Naive B cell (primary cell): ENCODE measurements at regions not wholly inside any gene's neighbourhood (a gene's known extent, or its start where the extent isn't known, plus 50 kb on each side); places are given as distances from the start of the nearest gene placed in this dataset.
"Not testable (repeated sequence)": the region's sequence is repeated elsewhere in the genome, so short reads cannot be mapped to it uniquely, and the experiment has no call there.

Experiments
- ATAC-seq, 2 donors: fragments of 150-1000 bp; cut with Tn5 transposase; 2 replicates each; pipeline ENCODE4 v1.10.0; 2021; ENCODE audit warnings: low read depth in 2 of 2, mild to moderate bottlenecking in 2 of 2, moderate library complexity in 2 of 2
- DNase-seq: peaks from one replicate; pipeline ENCODE4 v3.0.0; 2022
- H3K27ac Mint-ChIP-seq, 6 donors: one replicate each; pipeline ENCODE4 v1.8.0; 2020 to 2022; ENCODE audit warnings: mild to moderate bottlenecking in 6 of 6, mixed read lengths in 6 of 6, moderate library complexity in 5 of 6, inconsistent platforms in 2 of 6
- H3K27me3 Mint-ChIP-seq, 3 donors: one replicate each; pipeline ENCODE4 v1.8.0; 2021 to 2022; ENCODE audit warnings: mixed read lengths in 3 of 3, mild to moderate bottlenecking in 1 of 3
- H3K36me3 Mint-ChIP-seq, 2 donors: one replicate each; pipeline ENCODE4 v1.8.0; 2020 to 2022; ENCODE audit warnings: mixed read lengths in 2 of 2, inconsistent platforms in 1 of 2, mild to moderate bottlenecking in 1 of 2
- H3K4me1 Mint-ChIP-seq, 3 donors: one replicate each; pipeline ENCODE4 v1.8.0; 2020 to 2022; ENCODE audit warnings: mixed read lengths in 3 of 3, inconsistent platforms in 1 of 3, mild to moderate bottlenecking in 1 of 3, moderate library complexity in 1 of 3
- H3K4me3 Mint-ChIP-seq, 8 donors: one replicate each; pipeline ENCODE4 v1.8.0; 2020 to 2022; ENCODE audit warnings: mild to moderate bottlenecking in 8 of 8, mixed read lengths in 8 of 8, moderate library complexity in 8 of 8, inconsistent platforms in 2 of 8
- H3K9me3 Mint-ChIP-seq, 7 donors: one replicate each; pipeline ENCODE4 v1.8.0; 2020 to 2022; ENCODE audit warnings: mixed read lengths in 7 of 7, mild to moderate bottlenecking in 5 of 7, inconsistent platforms in 2 of 7, moderate library complexity in 1 of 7

GRCh38 chr15:31649634-31650033 is 323.0 kb downstream of the KLF13 start:
- not testable (repeated sequence) for H3K27ac Mint-ChIP-seq, ATAC-seq, H3K4me3 Mint-ChIP-seq, DNase-seq, H3K4me1 Mint-ChIP-seq, H3K36me3 Mint-ChIP-seq, H3K9me3 Mint-ChIP-seq
- H3K27me3 Mint-ChIP-seq, result peaks cover 14 to 35% (median 35%) of the 10 kb centered on the region in 3 donors

DNA sequence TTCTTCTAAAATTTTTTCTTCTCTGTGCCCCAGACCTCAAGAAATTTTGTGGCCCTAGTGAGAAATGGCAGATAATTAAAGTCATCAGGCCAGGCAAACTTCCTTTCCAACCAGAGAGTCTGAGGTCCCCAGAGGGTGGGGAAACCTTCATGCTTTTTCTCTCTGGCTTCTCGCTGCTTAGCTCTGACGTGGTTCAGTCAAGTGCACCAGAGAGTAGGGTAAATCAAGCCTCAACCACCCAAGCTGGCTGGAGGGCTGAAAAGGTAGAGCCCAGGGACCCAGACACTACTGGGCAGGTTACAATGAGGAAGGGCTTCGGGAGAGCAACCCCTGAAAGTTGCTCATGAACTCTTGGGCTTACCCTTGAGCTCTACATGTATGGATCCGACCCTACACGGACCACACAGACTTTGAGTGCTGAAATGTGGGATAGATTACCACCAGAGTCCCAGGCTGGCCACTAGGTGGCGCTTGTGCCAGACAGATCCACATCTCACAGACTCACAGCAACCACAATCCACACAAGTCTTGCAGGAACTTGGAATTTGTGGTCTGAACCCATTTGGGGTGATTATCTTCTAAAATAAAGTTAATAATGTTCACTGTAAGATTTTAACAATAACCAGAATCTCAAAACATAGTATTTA is 323.5 kb downstream of the KLF13 start:
- DNase-seq, result peak; percentile 17
- not testable (repeated sequence) for ATAC-seq, H3K27ac Mint-ChIP-seq

DNA sequence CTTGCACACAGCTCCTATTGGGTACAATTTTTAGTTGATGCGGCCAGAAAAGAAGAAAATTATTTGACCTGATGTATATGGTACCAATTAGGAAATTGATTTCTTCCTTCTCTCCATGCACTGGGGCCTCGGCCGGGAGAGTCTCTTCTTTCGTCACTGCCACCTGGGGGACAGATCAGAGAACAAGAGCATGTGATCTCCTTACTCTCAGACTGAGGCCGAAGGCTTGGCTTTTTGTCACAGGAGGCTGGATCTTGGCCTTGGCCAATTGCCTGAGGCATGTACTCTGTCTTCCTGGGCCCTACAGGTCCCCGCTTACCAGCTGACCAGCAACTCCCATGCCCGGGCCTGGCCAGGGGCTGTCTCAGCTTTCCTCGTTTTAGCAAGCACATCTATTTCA is 330.3 kb downstream of the KLF13 start:
- not testable (repeated sequence) for H3K9me3 Mint-ChIP-seq, H3K27ac Mint-ChIP-seq, H3K36me3 Mint-ChIP-seq, H3K4me1 Mint-ChIP-seq, DNase-seq, ATAC-seq
- H3K27me3 Mint-ChIP-seq, result peaks cover 0 to 20% (median 0%) of the 10 kb centered on the region in 3 donors
- H3K4me3 Mint-ChIP-seq, result peak overlapping the region in 1 of 8 donors; percentile 66

More for the DNA sequence above, 323.5 kb downstream of the KLF13 start:
- not testable (repeated sequence) for H3K36me3 Mint-ChIP-seq, H3K9me3 Mint-ChIP-seq, H3K4me1 Mint-ChIP-seq, H3K4me3 Mint-ChIP-seq
- H3K27me3 Mint-ChIP-seq, result peaks cover 14 to 31% (median 30%) of the 10 kb centered on the region in 3 donors

DNA sequence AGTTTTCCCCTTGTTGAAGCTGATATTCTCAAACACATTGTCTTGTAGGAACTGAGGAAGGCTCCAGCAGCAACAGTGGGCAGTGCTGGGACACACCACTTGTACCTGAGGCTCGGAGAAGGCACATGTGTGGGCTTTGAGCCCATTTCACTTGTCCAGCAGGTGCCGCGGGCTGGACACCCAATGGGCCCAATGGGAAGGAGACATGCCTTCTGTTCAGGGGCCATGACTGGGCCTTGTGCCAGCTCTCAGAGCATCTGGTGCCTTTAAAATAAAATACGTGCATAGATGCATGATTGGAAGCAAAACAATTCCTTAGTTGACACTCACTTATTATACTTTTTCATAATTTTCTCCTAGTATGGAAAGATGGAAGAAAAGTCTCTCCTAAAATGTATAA is 334.2 kb downstream of the KLF13 start:
- Mint-ChIP-seq H3K36me3 (no peaks in the 10 kb centered on the region), H3K4me1 (no peaks in the 10 kb centered on the region), H3K27me3 (peaks cover 0 to 40% (median 11%) of the 10 kb centered on the region in 3 donors), H3K4me3 (no peak overlapping the region), H3K27ac (no peak overlapping the region), H3K9me3 (peaks cover 0 to 10% (median 4%) of the 10 kb centered on the region in 7 donors)
- no peak for ATAC-seq
- no peak for DNase-seq

DNA sequence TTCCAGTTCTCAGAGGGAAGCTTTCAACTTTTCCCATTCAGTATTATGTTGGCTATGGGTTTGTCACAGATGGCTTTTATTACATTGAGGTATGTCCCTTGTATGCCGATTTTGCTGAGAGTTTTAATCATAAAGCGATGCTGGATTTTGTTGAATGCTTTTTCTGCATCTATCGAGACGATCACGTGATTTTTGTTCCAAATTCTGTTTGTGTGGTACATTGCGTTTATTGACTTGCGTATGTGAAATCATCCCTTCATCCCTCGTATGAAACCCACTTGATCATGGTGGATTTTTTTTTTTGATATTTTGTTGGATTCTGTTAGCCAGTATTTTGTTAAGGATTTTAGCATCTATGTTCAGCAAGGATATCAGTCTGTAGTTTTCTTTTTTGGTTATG is 339.1 kb downstream of the KLF13 start:
- Mint-ChIP-seq H3K27me3 (peaks cover 10 to 55% (median 24%) of the 10 kb centered on the region in 3 donors), H3K9me3 (peaks cover 0 to 16% (median 6%) of the 10 kb centered on the region in 7 donors)
- not testable (repeated sequence) for DNase-seq, H3K36me3 Mint-ChIP-seq, H3K27ac Mint-ChIP-seq, ATAC-seq, H3K4me1 Mint-ChIP-seq, H3K4me3 Mint-ChIP-seq

GRCh38 chr15:31669158-31669908 is 342.7 kb downstream of the KLF13 start:
- not testable (repeated sequence) for H3K4me3 Mint-ChIP-seq

GRCh38 chr15:31673263-31673662 is 346.6 kb downstream of the KLF13 start:
- not testable (repeated sequence) for DNase-seq, H3K4me3 Mint-ChIP-seq, H3K36me3 Mint-ChIP-seq, ATAC-seq, H3K4me1 Mint-ChIP-seq, H3K27ac Mint-ChIP-seq
- Mint-ChIP-seq H3K9me3 (peaks cover 0 to 13% (median 4%) of the 10 kb centered on the region in 7 donors), H3K27me3 (peaks cover 15 to 19% (median 17%) of the 10 kb centered on the region in 3 donors)

More at GRCh38 chr15:31669158-31669908, 342.7 kb downstream of the KLF13 start:
- not testable (repeated sequence) for DNase-seq, H3K36me3 Mint-ChIP-seq, H3K4me1 Mint-ChIP-seq, ATAC-seq, H3K27ac Mint-ChIP-seq
- peaks cover 0 to 14% (median 2%) of the 10 kb centered on the region in 7 donors for H3K9me3 Mint-ChIP-seq
- H3K27me3 Mint-ChIP-seq, result peaks cover 17 to 50% (median 24%) of the 10 kb centered on the region in 3 donors

DNA sequence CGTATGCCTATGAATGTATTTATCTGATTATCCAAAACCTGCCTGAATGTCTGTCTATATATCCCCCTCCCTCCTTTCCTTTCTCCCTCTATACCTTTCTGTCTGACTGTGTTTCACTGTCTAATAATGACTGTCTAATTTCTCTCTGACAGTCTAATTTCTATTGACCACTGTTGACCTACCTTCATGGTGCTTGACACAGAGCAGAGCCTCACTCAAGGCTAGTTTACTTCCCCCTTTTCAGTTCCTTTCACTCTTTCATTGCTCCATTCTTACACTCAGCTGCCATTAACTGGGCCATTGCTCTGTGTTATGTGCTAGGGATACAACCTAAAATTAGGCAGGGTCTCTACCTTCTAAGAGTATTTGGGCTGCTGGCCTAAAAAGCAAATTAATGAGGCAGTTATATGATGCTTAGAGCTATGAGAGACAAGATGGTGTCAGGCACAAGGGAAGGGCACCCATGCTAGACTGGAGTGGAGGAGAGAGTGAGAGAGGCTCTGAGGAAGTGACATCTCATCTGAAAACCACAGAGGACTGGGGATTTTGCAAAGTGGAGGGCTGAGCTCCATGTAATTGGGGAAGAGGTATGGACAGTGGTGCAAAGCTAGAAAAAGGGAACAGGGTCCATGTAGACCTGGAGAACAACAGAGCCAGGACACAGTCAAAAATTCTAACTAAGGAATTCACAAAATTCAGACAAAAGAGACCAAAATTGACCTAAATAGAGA is 348.6 kb upstream of the CHRNA7 start:
- not testable (repeated sequence) for DNase-seq, H3K4me1 Mint-ChIP-seq, ATAC-seq, H3K27ac Mint-ChIP-seq, H3K4me3 Mint-ChIP-seq, H3K36me3 Mint-ChIP-seq
- Mint-ChIP-seq H3K9me3 (peaks cover 0 to 21% (median 5%) of the 10 kb centered on the region in 7 donors), H3K27me3 (peaks cover 6 to 12% (median 8%) of the 10 kb centered on the region in 3 donors)

GRCh38 chr15:31687088-31687487 is 343.2 kb upstream of the CHRNA7 start:
- H3K27me3 Mint-ChIP-seq, H3K4me1 Mint-ChIP-seq: not testable (repeated sequence)

DNA sequence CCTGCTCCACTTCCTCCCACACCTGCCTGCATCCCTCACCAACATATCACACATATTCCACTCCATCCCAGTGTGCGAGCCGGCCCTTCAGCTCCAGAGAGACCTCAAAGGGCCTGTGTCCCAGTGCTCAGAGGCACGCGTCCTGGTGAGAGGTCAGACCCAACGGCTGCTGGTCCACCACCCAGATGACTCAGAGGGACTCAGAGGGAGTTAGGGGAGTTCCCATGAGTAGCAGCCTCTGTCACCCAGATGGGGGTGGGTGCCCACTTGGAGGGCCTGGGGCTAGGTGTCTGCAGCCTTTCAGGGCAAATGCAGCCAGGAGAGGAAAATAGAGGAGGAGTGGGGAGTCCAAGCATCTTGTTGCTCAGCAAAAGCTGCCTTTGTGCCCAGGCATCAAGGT is 333.8 kb upstream of the CHRNA7 start:
- not testable (repeated sequence) for H3K9me3 Mint-ChIP-seq, H3K27me3 Mint-ChIP-seq, ATAC-seq, H3K36me3 Mint-ChIP-seq, H3K4me3 Mint-ChIP-seq, H3K27ac Mint-ChIP-seq, DNase-seq, H3K4me1 Mint-ChIP-seq

More at GRCh38 chr15:31687088-31687487, 343.2 kb upstream of the CHRNA7 start:
- ATAC-seq, H3K9me3 Mint-ChIP-seq, H3K4me3 Mint-ChIP-seq, H3K36me3 Mint-ChIP-seq, H3K27ac Mint-ChIP-seq, DNase-seq: not testable (repeated sequence)

- ATAC-seq, H3K9me3 Mint-ChIP-seq, H3K4me1 Mint-ChIP-seq, H3K27ac Mint-ChIP-seq, H3K27me3 Mint-ChIP-seq, H3K36me3 Mint-ChIP-seq, H3K4me3 Mint-ChIP-seq, DNase-seq: not testable (repeated sequence)
Observed at GRCh38 chr15:31705076-31705678, 325.1 kb upstream of the CHRNA7 start.

DNA sequence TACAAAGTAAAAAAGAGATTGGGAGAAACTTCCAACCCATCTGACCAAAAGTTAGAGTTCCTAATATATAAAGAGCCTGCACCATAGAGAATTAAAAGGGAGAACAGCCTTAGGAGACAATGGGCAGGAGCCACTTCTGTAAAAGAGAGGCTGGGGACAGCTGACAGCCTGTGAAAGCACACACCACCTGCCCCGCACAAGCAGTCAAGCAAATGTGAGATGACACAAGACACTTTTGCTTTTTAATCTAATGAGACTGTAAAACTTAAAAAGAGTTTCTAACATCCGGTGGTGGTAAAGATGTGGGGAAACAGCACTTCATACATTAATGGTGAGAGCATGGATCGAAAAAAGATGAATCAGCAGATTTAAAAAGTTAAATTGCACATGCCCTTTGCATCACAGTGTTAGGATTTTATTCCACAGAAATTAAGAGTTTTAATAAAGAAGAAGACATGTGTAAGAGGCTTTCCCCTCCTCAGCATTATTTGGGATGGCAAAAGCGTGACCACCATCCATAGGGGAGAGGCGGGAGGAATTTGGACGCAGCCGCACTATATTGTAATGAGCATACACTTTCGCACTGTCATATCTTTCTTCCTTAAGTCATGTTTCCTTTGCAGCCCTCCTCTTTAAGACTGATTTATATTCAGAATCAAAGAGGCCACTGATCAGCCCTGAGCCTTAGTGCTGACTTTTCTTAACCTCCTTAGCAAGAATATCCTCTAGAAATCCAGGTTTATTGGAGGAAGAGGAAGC is 322.2 kb upstream of the CHRNA7 start:
- not testable (repeated sequence) for H3K9me3 Mint-ChIP-seq, H3K36me3 Mint-ChIP-seq, H3K27ac Mint-ChIP-seq, H3K4me1 Mint-ChIP-seq, DNase-seq, H3K27me3 Mint-ChIP-seq, H3K4me3 Mint-ChIP-seq
- peak; percentile 72 to 79 for ATAC-seq
